ENCODE measurements at regions not wholly inside any gene's neighbourhood (a gene's known extent, or its start where the extent isn't known, plus 50 kb on each side); places are given as distances from the start of the nearest gene placed in this dataset.

GRCh38 chr3:81255463-81255862, 506.0 kb downstream of the GBE1 start:
- Histone ChIP-seq H3K9me3 (no peaks in the 10 kb centered on the region), H3K4me1 (no peaks in the 10 kb centered on the region), H3K27me3 (no peaks in the 10 kb centered on the region), H3K36me3 (no peaks in the 10 kb centered on the region), H3K27ac (no peak overlapping the region), H3K4me3 (no peak overlapping the region)
- WGBS, 2 donors: 58 to 71% methylated on average over 4 of the region's 4 CpGs
- no peak for DNase-seq
- TF ChIP-seq POLR2A (IDR thresholded peaks at IDR 0.05): no peak
- no peak for TF ChIP-seq CTCF (IDR thresholded peaks at IDR 0.05)
- intact Hi-C loops (cut with DNase I): no loop called here

- no peaks in the 10 kb centered on the region for H3K27me3 ChIP-seq
- intact Hi-C loops (cut with DNase I): no loop called here
- no peak for TF ChIP-seq CTCF (IDR thresholded peaks at IDR 0.05)
- no peak for TF ChIP-seq POLR2A (IDR thresholded peaks at IDR 0.05)
- no peak overlapping the region for H3K4me3 ChIP-seq
- no peaks in the 10 kb centered on the region for H3K36me3 ChIP-seq
- H3K4me1 ChIP-seq: no peaks in the 10 kb centered on the region
- no peaks in the 10 kb centered on the region for H3K9me3 ChIP-seq
- no peak for DNase-seq
- no peak overlapping the region for H3K27ac ChIP-seq
- WGBS, 2 donors: 58 to 95% methylated on average over 2 of the region's 2 CpGs
Measured at GRCh38 chr3:81251096-81251495, 510.3 kb downstream of the GBE1 start.

- Histone ChIP-seq H3K4me1 (no peaks in the 10 kb centered on the region), H3K36me3 (no peaks in the 10 kb centered on the region), H3K4me3 (no peak overlapping the region), H3K27ac (no peak overlapping the region), H3K9me3 (no peaks in the 10 kb centered on the region), H3K27me3 (no peaks in the 10 kb centered on the region)
- no peak for DNase-seq
- 47 to 58% methylated on average over 1 of the region's 1 CpG for WGBS, 2 donors
- no peak for TF ChIP-seq CTCF (IDR thresholded peaks at IDR 0.05)
- intact Hi-C loops (cut with DNase I): no loop called here
Measured at GRCh38 chr3:81249540-81250029, 511.9 kb downstream of the GBE1 start.

GRCh38 chr3:81245501-81245900, 515.9 kb downstream of the GBE1 start:
- DNase-seq: no peak
- TF ChIP-seq POLR2A (IDR thresholded peaks at IDR 0.05): no peak
- no peak for TF ChIP-seq CTCF (IDR thresholded peaks at IDR 0.05)
- H3K4me3 ChIP-seq: no peak overlapping the region
- intact Hi-C loops (cut with DNase I): no loop called here
- no peaks in the 10 kb centered on the region for H3K36me3 ChIP-seq
- WGBS, 2 donors: 11 to 29% methylated on average over 3 of the region's 3 CpGs
- no peaks in the 10 kb centered on the region for H3K27me3 ChIP-seq
- no peaks in the 10 kb centered on the region for H3K9me3 ChIP-seq
- H3K27ac ChIP-seq: no peak overlapping the region
- no peaks in the 10 kb centered on the region for H3K4me1 ChIP-seq

- Histone ChIP-seq H3K27ac (no peak overlapping the region), H3K4me1 (no peaks in the 10 kb centered on the region), H3K36me3 (no peaks in the 10 kb centered on the region), H3K4me3 (no peak overlapping the region), H3K9me3 (no peaks in the 10 kb centered on the region), H3K27me3 (no peaks in the 10 kb centered on the region)
- intact Hi-C loops (cut with DNase I): no loop called here
- WGBS, 2 donors: 43 to 59% methylated on average over 2 of the region's 2 CpGs
- DNase-seq: no peak
- TF ChIP-seq CTCF (IDR thresholded peaks at IDR 0.05) (no peak), POLR2A (IDR thresholded peaks at IDR 0.05) (no peak)
Measured at GRCh38 chr3:81245043-81245442, 516.4 kb downstream of the GBE1 start.

Measured in esophagus squamous epithelium (tissue), 5 donors.